Gastroesophageal sphincter (tissue), 3 donors: ENCODE measurements at regions not wholly inside any gene's neighbourhood (a gene's known extent, or its start where the extent isn't known, plus 50 kb on each side); places are given as distances from the start of the nearest gene placed in this dataset.

Experiments
- EP300 ChIP-seq: sonication (generic); formaldehyde crosslinking; IDR thresholded peaks from one replicate; pipeline ENCODE4 v1.6.1; 2017; ENCODE audit warnings: antibody characterized with exemption, mild to moderate bottlenecking
- POLR2A ChIP-seq, 2 donors: fragments of 450-650 bp; IDR thresholded peaks; one replicate each; pipeline ENCODE4 v1.6.1; 2017; ENCODE audit warnings: antibody characterized with exemption in 2 of 2, mild to moderate bottlenecking in 2 of 2, moderate library complexity in 1 of 2
- POLR2AphosphoS5 ChIP-seq: sonication (generic); formaldehyde crosslinking; IDR thresholded peaks from one replicate; pipeline ENCODE4 v1.6.1; 2017; ENCODE audit warnings: antibody characterized with exemption
- TF ChIP-seq, protein P1 (sequence below), 4 experiments: fragments of 200-600 bp in 2 of 4; fragments of 450-650 bp in 2 of 4; sonication (generic) in 1 of 4; IDR thresholded peaks; one replicate each; pipeline ENCODE4 v1.5.1; 2017 to 2019; ENCODE audit warnings: antibody characterized with exemption in 4 of 4, mild to moderate bottlenecking in 2 of 4, moderate library complexity in 2 of 4

DNA sequence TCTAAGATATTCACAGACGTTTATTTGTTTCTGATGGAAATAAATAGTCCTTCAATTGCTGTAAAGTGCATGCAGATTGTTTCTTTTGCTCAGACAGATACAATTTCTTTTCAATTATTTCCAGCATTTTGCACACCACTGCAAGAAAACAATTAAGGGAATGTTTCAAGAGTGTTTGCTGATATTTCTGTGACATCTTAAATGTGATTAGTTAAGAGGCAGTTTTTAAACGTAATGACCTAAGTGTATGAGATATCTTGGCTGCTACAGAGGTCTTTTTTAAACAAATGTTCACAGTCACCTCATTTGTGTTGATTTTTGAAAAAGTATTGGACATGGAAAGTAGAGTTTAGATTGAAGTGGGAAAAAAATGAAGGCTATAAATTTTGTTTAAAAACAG lies 262.3 kb upstream of the BRINP3 start:
- TF ChIP-seq, protein P1, sequence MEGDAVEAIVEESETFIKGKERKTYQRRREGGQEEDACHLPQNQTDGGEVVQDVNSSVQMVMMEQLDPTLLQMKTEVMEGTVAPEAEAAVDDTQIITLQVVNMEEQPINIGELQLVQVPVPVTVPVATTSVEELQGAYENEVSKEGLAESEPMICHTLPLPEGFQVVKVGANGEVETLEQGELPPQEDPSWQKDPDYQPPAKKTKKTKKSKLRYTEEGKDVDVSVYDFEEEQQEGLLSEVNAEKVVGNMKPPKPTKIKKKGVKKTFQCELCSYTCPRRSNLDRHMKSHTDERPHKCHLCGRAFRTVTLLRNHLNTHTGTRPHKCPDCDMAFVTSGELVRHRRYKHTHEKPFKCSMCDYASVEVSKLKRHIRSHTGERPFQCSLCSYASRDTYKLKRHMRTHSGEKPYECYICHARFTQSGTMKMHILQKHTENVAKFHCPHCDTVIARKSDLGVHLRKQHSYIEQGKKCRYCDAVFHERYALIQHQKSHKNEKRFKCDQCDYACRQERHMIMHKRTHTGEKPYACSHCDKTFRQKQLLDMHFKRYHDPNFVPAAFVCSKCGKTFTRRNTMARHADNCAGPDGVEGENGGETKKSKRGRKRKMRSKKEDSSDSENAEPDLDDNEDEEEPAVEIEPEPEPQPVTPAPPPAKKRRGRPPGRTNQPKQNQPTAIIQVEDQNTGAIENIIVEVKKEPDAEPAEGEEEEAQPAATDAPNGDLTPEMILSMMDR (IDR thresholded peaks at IDR 0.05), result no peak
- no peak for TF ChIP-seq POLR2A (IDR thresholded peaks at IDR 0.05)
- TF ChIP-seq POLR2AphosphoS5, result no peak
- no peak for TF ChIP-seq EP300
